D721Med (cell line): ENCODE measurements at regions not wholly inside any gene's neighbourhood (a gene's known extent, or its start where the extent isn't known, plus 50 kb on each side); places are given as distances from the start of the nearest gene placed in this dataset.

Experiments
- DNase-seq: peaks from one replicate; pipeline ENCODE4 v3.0.0; 2011; ENCODE audit warnings: low spot score; ENCODE audit not compliant: insufficient read length
- FAIRE-seq: peaks from 2 replicates; lab custom pipeline; 2011; peaks lifted over from hg19 to GRCh38; lab: Jason Lieb, UNC
- TF ChIP-seq, protein P1 (sequence below): IDR thresholded peaks from 2 replicates; pipeline ENCODE4 v1.5.1; 2012; ENCODE audit warnings: mild to moderate bottlenecking, control low read depth; ENCODE audit not compliant: insufficient read depth; ENCODE audit errors: missing control alignments

DNA sequence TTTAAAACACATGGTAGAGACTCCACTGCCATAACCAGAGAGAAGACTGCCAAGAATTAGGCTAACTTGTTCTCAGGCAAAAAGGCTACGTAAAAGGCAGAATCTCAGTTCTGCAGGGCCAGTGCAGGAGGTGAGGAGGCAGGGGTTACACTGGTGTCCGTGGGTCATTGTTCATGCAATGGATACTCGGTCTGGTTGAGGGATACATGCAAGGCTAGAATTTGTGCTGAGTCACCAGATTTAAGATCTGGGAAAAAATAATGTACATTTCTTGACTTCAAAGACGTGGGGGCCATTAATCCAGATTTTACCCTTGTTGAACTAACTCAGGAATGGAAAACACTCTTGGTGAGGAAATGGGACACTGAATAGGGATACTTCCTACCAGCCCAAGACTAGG is 52.3 kb upstream of the DPH5 start:
- FAIRE-seq (no peak), DNase-seq (no peak)
- TF ChIP-seq, protein P1, sequence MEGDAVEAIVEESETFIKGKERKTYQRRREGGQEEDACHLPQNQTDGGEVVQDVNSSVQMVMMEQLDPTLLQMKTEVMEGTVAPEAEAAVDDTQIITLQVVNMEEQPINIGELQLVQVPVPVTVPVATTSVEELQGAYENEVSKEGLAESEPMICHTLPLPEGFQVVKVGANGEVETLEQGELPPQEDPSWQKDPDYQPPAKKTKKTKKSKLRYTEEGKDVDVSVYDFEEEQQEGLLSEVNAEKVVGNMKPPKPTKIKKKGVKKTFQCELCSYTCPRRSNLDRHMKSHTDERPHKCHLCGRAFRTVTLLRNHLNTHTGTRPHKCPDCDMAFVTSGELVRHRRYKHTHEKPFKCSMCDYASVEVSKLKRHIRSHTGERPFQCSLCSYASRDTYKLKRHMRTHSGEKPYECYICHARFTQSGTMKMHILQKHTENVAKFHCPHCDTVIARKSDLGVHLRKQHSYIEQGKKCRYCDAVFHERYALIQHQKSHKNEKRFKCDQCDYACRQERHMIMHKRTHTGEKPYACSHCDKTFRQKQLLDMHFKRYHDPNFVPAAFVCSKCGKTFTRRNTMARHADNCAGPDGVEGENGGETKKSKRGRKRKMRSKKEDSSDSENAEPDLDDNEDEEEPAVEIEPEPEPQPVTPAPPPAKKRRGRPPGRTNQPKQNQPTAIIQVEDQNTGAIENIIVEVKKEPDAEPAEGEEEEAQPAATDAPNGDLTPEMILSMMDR, result no peak

DNA sequence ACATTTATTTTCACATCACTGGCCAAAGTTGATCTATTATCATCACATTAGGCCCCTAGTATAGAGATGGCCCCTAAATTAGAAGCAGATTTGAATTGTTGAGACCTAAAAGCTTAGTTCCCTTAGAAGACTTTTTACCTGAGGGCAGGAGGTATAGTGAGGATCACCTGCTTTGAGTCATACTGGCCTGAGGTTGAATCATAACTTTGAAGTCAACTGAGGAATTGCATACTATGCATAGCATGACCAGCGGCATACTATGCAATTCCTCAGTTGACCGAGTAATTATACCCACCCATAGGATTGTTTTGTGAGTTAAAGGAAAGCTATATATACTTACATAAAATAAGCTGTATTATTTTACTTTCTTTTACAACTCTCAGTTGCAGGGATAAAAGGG is 50.3 kb upstream of the DPH5 start:
- no peak for FAIRE-seq
- TF ChIP-seq, protein P1, result no peak
- DNase-seq, result no peak
